NCI-H187 treated with DMSO at 0.1 percent for 48 hours (cell line): ENCODE measurements at regions not wholly inside any gene's neighbourhood (a gene's known extent, or its start where the extent isn't known, plus 50 kb on each side); places are given as distances from the start of the nearest gene placed in this dataset.

Experiments
- DNase-seq: peaks from one replicate; lab custom pipeline; 2025; lab: John Stamatoyannopoulos, UW

- no peak for DNase-seq
These were observed 235.6 kb upstream of the HS6ST1 start for GRCh38 chr2:128554151-128554769.

- no peak for DNase-seq
These were observed 236.8 kb upstream of the HS6ST1 start for GRCh38 chr2:128555433-128555832.

- no peak for DNase-seq
These were observed 237.4 kb upstream of the HS6ST1 start for GRCh38 chr2:128556089-128556488.

- no peak for DNase-seq
These were observed 238.0 kb upstream of the HS6ST1 start for GRCh38 chr2:128556633-128557032.

GRCh38 chr2:128557069-128557468, 238.4 kb upstream of the HS6ST1 start:
- DNase-seq = no peak

GRCh38 chr2:128557831-128558241, 239.2 kb upstream of the HS6ST1 start:
- no peak for DNase-seq

- DNase-seq = no peak
These were observed 239.8 kb upstream of the HS6ST1 start for GRCh38 chr2:128558441-128558840.

GRCh38 chr2:128558895-128559532, 240.3 kb upstream of the HS6ST1 start:
- DNase-seq = no peak

GRCh38 chr2:128559533-128560515, 241.2 kb upstream of the HS6ST1 start:
- DNase-seq = no peak

- no peak for DNase-seq
These were observed 242.1 kb upstream of the HS6ST1 start for GRCh38 chr2:128560718-128561117.

GRCh38 chr2:128562471-128563347, 244.0 kb upstream of the HS6ST1 start:
- no peak for DNase-seq

- no peak for DNase-seq
These were observed 244.7 kb upstream of the HS6ST1 start for GRCh38 chr2:128563348-128563687.

- DNase-seq = no peak
These were observed 245.5 kb upstream of the HS6ST1 start for GRCh38 chr2:128564131-128564530.

- no peak for DNase-seq
These were observed 245.9 kb upstream of the HS6ST1 start for GRCh38 chr2:128564551-128564950.

GRCh38 chr2:128565441-128565840, 246.8 kb upstream of the HS6ST1 start:
- no peak for DNase-seq

- no peak for DNase-seq
These were observed 248.0 kb upstream of the HS6ST1 start for GRCh38 chr2:128566671-128567070.

GRCh38 chr2:128568106-128568505, 249.4 kb upstream of the HS6ST1 start:
- no peak for DNase-seq

GRCh38 chr2:128573116-128573515, 254.4 kb upstream of the HS6ST1 start:
- DNase-seq = no peak

GRCh38 chr2:128573531-128573930, 254.9 kb upstream of the HS6ST1 start:
- no peak for DNase-seq

GRCh38 chr2:128577141-128577930, 258.7 kb upstream of the HS6ST1 start:
- no peak for DNase-seq
